ENCODE measurements at regions not wholly inside any gene's neighbourhood (a gene's known extent, or its start where the extent isn't known, plus 50 kb on each side); places are given as distances from the start of the nearest gene placed in this dataset.

- no peak for TF ChIP-seq POLR2A (IDR thresholded peaks at IDR 0.05; ENCODE audit: low read length)
- TF ChIP-seq GATA1 (IDR thresholded peaks at IDR 0.05; ENCODE audit: low read depth, low read length) = no peak
Measured at GRCh38 chr5:168013546-168013945, 277.9 kb upstream of the WWC1 start.
